H1 (cell line): ENCODE measurements at regions not wholly inside any gene's neighbourhood (a gene's known extent, or its start where the extent isn't known, plus 50 kb on each side); places are given as distances from the start of the nearest gene placed in this dataset.

Source experiments
- CTCF ChIA-PET: fragments of 300-600 bp; sonication (Branson Sonifier 250); formaldehyde crosslinking; loops from one replicate; lab custom pipeline; 2021; ENCODE audit not compliant: partially characterized antibody; lab: Charles Lee
- POLR2A ChIA-PET: fragments of 300-600 bp; sonication (Branson Sonifier 250); formaldehyde crosslinking; loops from one replicate; lab custom pipeline; 2021; ENCODE audit warnings: inconsistent platforms; ENCODE audit not compliant: partially characterized antibody; lab: Charles Lee
- DNase-seq, 2 experiments: peaks; one replicate each; pipeline versions ENCODE4 v3.0.0 to v3.0.0-alpha.2; 2010 to 2022; ENCODE audit warnings: low spot score in 2 of 2, low read depth in 1 of 2, mixed read lengths in 1 of 2
- FAIRE-seq: peaks from 2 replicates; lab custom pipeline; 2011; peaks lifted over from hg19 to GRCh38; lab: Jason Lieb, UNC
- H2AFZ ChIP-seq: 2 replicates; pipeline ENCODE4 v1.8.1; 2012; ENCODE audit warnings: low read length, inconsistent platforms
- H2AK5ac ChIP-seq: 2 replicates; pipeline ENCODE4 v1.6.1; 2013; ENCODE audit warnings: low read depth, low read length
- H2BK120ac ChIP-seq: replicated peaks from 2 replicates; pipeline ENCODE3; 2013; ENCODE audit warnings: low read depth, low read length, inconsistent platforms
- H2BK12ac ChIP-seq: 2 replicates; pipeline ENCODE4 v1.6.1; 2013; ENCODE audit warnings: low read depth, low read length
- H2BK15ac ChIP-seq: 2 replicates; pipeline ENCODE4 v1.6.1; 2013; ENCODE audit warnings: low read length
- H2BK20ac ChIP-seq: 2 replicates; pipeline ENCODE4 v1.6.1; 2013; ENCODE audit warnings: low read length
- H2BK5ac ChIP-seq: 2 replicates; pipeline ENCODE4 v1.6.1; 2013; ENCODE audit warnings: low read depth, low read length
- H3K14ac ChIP-seq: 2 replicates; pipeline ENCODE4 v1.6.1; 2013; ENCODE audit warnings: inconsistent platforms; ENCODE audit not compliant: insufficient read length
- H3K18ac ChIP-seq: 2 replicates; pipeline ENCODE4 v1.6.1; 2013; ENCODE audit warnings: low read length; ENCODE audit errors: extremely low read depth
- H3K23ac ChIP-seq: 2 replicates; pipeline ENCODE4 v1.6.1; 2013; ENCODE audit warnings: inconsistent platforms; ENCODE audit not compliant: insufficient read length
- H3K23me2 ChIP-seq: 2 replicates; pipeline ENCODE4 v1.6.1; 2013; ENCODE audit warnings: low read depth, low read length
- H3K27ac ChIP-seq: 2 replicates; pipeline ENCODE4 v1.6.1; 2011; ENCODE audit warnings: low read depth, low read length, inconsistent platforms
- H3K27me3 ChIP-seq, 4 experiments: replicated peaks in 1 of 4; 1 replicate in 1 of 4; 2 replicates in 3 of 4; pipeline versions ENCODE4 v1.6.1 to v1.8.1; 2011 to 2013; ENCODE audit warnings: low read length in 3 of 4, mild to moderate bottlenecking in 3 of 4, inconsistent platforms in 2 of 4, mixed read lengths in 2 of 4, moderate library complexity in 1 of 4; ENCODE audit not compliant: control insufficient read depth in 3 of 4, insufficient read depth in 3 of 4; ENCODE audit errors: extremely low read depth in 1 of 4
- H3K36me3 ChIP-seq, 4 experiments: 2 replicates each; pipeline versions ENCODE4 v1.6.1 to v1.8.1; 2011 to 2013; ENCODE audit warnings: mild to moderate bottlenecking in 4 of 4, low read length in 3 of 4, moderate library complexity in 2 of 4, control low read depth in 1 of 4, inconsistent platforms in 1 of 4; ENCODE audit not compliant: insufficient read depth in 4 of 4, control insufficient read depth in 2 of 4
- H3K4ac ChIP-seq: replicated peaks from 2 replicates; pipeline ENCODE3; 2013; ENCODE audit warnings: low read length, low read depth, mixed read lengths, inconsistent platforms; ENCODE audit not compliant: insufficient read length
- H3K4me1 ChIP-seq, 4 experiments: replicated peaks in 1 of 4; 1 replicate in 1 of 4; 2 replicates in 3 of 4; pipeline versions ENCODE4 v1.6.1 to v1.8.1; 2011 to 2013; ENCODE audit warnings: low read length in 3 of 4, inconsistent platforms in 2 of 4, mixed read lengths in 1 of 4; ENCODE audit not compliant: insufficient read depth in 4 of 4, control insufficient read depth in 3 of 4
- H3K4me2 ChIP-seq, 2 experiments: 2 replicates each; pipeline versions ENCODE4 v1.6.1 to v1.8.1; 2011 to 2013; ENCODE audit warnings: low read depth in 2 of 2, low read length in 2 of 2, control low read depth in 1 of 2, inconsistent platforms in 1 of 2, mild to moderate bottlenecking in 1 of 2; ENCODE audit not compliant: insufficient read depth in 1 of 2
- H3K4me3 ChIP-seq, 4 experiments: fragments of 200-600, 300-600 bp in 1 of 4; sonication (generic), shearing (Covaris generic), sonication (Bioruptor Twin) in 1 of 4; 2 replicates each; pipeline versions ENCODE4 v1.5.1 to v1.8.1; 2011 to 2016; ENCODE audit warnings: low read length in 4 of 4, low read depth in 3 of 4, control low read depth in 2 of 4, inconsistent platforms in 2 of 4, mild to moderate bottlenecking in 2 of 4, mixed read lengths in 1 of 4, moderate library complexity in 1 of 4; ENCODE audit not compliant: insufficient read depth in 2 of 4; ENCODE audit errors: extremely low read depth in 1 of 4
- H3K56ac ChIP-seq: replicated peaks from 2 replicates; pipeline ENCODE3; 2013; ENCODE audit warnings: low read depth, mild to moderate bottlenecking, mixed read lengths, low read length, inconsistent platforms; ENCODE audit not compliant: insufficient read length
- H3K79me1 ChIP-seq: 2 replicates; pipeline ENCODE4 v1.6.1; 2013; ENCODE audit warnings: low read depth, low read length, control low read depth
- H3K79me2 ChIP-seq, 2 experiments: 2 replicates each; pipeline versions ENCODE4 v1.6.1 to v1.8.1; 2012 to 2013; ENCODE audit warnings: low read length in 2 of 2, mild to moderate bottlenecking in 2 of 2, inconsistent platforms in 1 of 2; ENCODE audit not compliant: insufficient read depth in 2 of 2, control insufficient read depth in 1 of 2
- H3K9ac ChIP-seq, 4 experiments: replicated peaks in 1 of 4; 1 replicate in 1 of 4; 2 replicates in 3 of 4; pipeline versions ENCODE4 v1.6.1 to v1.8.1; 2011 to 2013; ENCODE audit warnings: low read depth in 3 of 4, low read length in 3 of 4, control low read depth in 2 of 4, mild to moderate bottlenecking in 2 of 4, moderate library complexity in 2 of 4, inconsistent platforms in 1 of 4; ENCODE audit errors: extremely low read depth in 1 of 4
- H3K9me3 ChIP-seq, 2 experiments: 2 replicates each; pipeline versions ENCODE4 v1.6.1 to v1.8.1; 2012 to 2013; ENCODE audit warnings: mild to moderate bottlenecking in 2 of 2, moderate library complexity in 2 of 2, control low read depth in 1 of 2, inconsistent platforms in 1 of 2, low read depth in 1 of 2, low read length in 1 of 2, mixed read lengths in 1 of 2; ENCODE audit not compliant: insufficient read depth in 2 of 2
- H4K20me1 ChIP-seq, 2 experiments: replicated peaks in 1 of 2; 2 replicates each; pipeline versions ENCODE3 to v1.8.1; 2011 to 2013; ENCODE audit warnings: inconsistent platforms in 2 of 2, low read length in 2 of 2, mild to moderate bottlenecking in 1 of 2; ENCODE audit not compliant: insufficient read depth in 2 of 2, control insufficient read depth in 1 of 2
- H4K5ac ChIP-seq: 2 replicates; pipeline ENCODE4 v1.6.1; 2013; ENCODE audit warnings: low read length, low read depth, mixed read lengths, inconsistent platforms; ENCODE audit not compliant: insufficient read length
- H4K8ac ChIP-seq: 2 replicates; pipeline ENCODE4 v1.8.0; 2013; ENCODE audit warnings: mild to moderate bottlenecking, moderate library complexity, low read length, inconsistent platforms; ENCODE audit not compliant: insufficient read depth; ENCODE audit errors: extremely low read depth
- H4K91ac ChIP-seq: replicated peaks from 2 replicates; pipeline ENCODE3; 2013; ENCODE audit warnings: low read length, mixed read lengths, inconsistent platforms; ENCODE audit not compliant: insufficient read length
- EP300 ChIP-seq, 2 experiments: IDR thresholded peaks; 1 replicate in 1 of 2; 2 replicates in 1 of 2; pipeline ENCODE4 v1.6.1; 2011 to 2012; ENCODE audit warnings: low read depth in 2 of 2, low read length in 2 of 2, mild to moderate bottlenecking in 2 of 2, borderline replicate concordance in 1 of 2, inconsistent platforms in 1 of 2, moderate library complexity in 1 of 2
- GABPA ChIP-seq: IDR thresholded peaks from 2 replicates; pipeline ENCODE4 v1.6.1; 2011; ENCODE audit warnings: mild to moderate bottlenecking, low read length, moderate library complexity, borderline replicate concordance; ENCODE audit not compliant: insufficient read depth
- HDAC2 ChIP-seq, 2 experiments: fragments of 300-600 bp in 1 of 2; sonication (generic) in 1 of 2; IDR thresholded peaks; 2 replicates each; pipeline ENCODE4 v1.6.1; 2011 to 2012; ENCODE audit warnings: low read depth in 2 of 2, low read length in 2 of 2, mild to moderate bottlenecking in 2 of 2, moderate library complexity in 2 of 2, borderline replicate concordance in 1 of 2, inconsistent platforms in 1 of 2
- MAFK ChIP-seq: IDR thresholded peaks from 2 replicates; pipeline ENCODE4 v1.6.1; 2012; ENCODE audit warnings: low read depth, mild to moderate bottlenecking, improper control_type of control experiment, low read length
- POLR2AphosphoS5 ChIP-seq: IDR thresholded peaks from 2 replicates; pipeline ENCODE4 v1.6.1; 2011; ENCODE audit warnings: low read depth, low read length
- RNF2 ChIP-seq: fragments of 200-900, 300-1000 bp; sonication (generic); IDR thresholded peaks from 2 replicates; pipeline ENCODE4 v1.7.1; 2016; ENCODE audit warnings: borderline replicate concordance, low read depth, mild to moderate bottlenecking, antibody characterized with exemption, low read length; ENCODE audit not compliant: poor library complexity, severe bottlenecking; ENCODE audit errors: missing control alignments
- SAP30 ChIP-seq: fragments of 300-600 bp; sonication (generic); IDR thresholded peaks from 2 replicates; pipeline ENCODE4 v1.7.1; 2012; ENCODE audit warnings: low read length, moderate library complexity, mild to moderate bottlenecking, inconsistent platforms; ENCODE audit not compliant: insufficient read depth, insufficient replicate concordance
- SIX5 ChIP-seq: IDR thresholded peaks from 2 replicates; pipeline ENCODE4 v1.6.1; 2011; ENCODE audit warnings: mild to moderate bottlenecking, low read depth, low read length
- SP2 ChIP-seq: IDR thresholded peaks from 2 replicates; pipeline ENCODE4 v1.6.1; 2012; ENCODE audit warnings: mild to moderate bottlenecking, low read length, inconsistent platforms
- SUZ12 ChIP-seq: fragments of 200-600 bp; sonication (generic); IDR thresholded peaks from 2 replicates; pipeline ENCODE4 v1.6.1; 2012; ENCODE audit warnings: mild to moderate bottlenecking, inconsistent platforms, low read length, moderate library complexity, mixed read lengths
- TAF7 ChIP-seq: optimal IDR thresholded peaks from 2 replicates; pipeline ENCODE3; 2011; ENCODE audit warnings: low read depth, mild to moderate bottlenecking, inconsistent platforms, low read length, moderate library complexity, borderline replicate concordance
- TEAD4 ChIP-seq: IDR thresholded peaks from 2 replicates; pipeline ENCODE4 v1.6.1; 2012; ENCODE audit warnings: low read depth, low read length, inconsistent platforms, mixed read lengths
- ZNF274 ChIP-seq: IDR thresholded peaks from 2 replicates; pipeline ENCODE4 v1.7.0; 2012; ENCODE audit warnings: low read length, borderline replicate concordance; ENCODE audit errors: extremely low read depth
- WGBS, 2 experiments: shearing (Covaris generic) in 1 of 2; methylation state at CpG; one replicate each; pipeline versions ENCODE4 v1.1.6 to v1.1.7; 2013 to 2015; ENCODE audit warnings: low lambda C conversion rate in 2 of 2, mixed read lengths in 2 of 2, inconsistent platforms in 1 of 2, low coverage in 1 of 2, missing lambda C conversion rate in 1 of 2; ENCODE audit not compliant: insufficient replicate concordance in 2 of 2, insufficient coverage in 1 of 2, insufficient read length in 1 of 2; ENCODE audit errors: extremely low coverage in 1 of 2, missing lambda C conversion rate in 1 of 2; 5-methylcytosine and 5-hydroxymethylcytosine counted together

GRCh38 chr11:42085736-42086135 lies 626.3 kb upstream of the LRRC4C start:
- Histone ChIP-seq H2BK15ac (no peak overlapping the region), H3K79me2 (no peaks in the 10 kb centered on the region), H3K4ac (no peak overlapping the region), H3K4me3 (no peak overlapping the region), H3K9ac (no peak overlapping the region), H4K5ac (no peak overlapping the region), H3K4me1 (no peaks in the 10 kb centered on the region), H2BK20ac (no peak overlapping the region), H4K20me1 (no peaks in the 10 kb centered on the region), H3K27me3 (no peaks in the 10 kb centered on the region), H4K8ac (no peak overlapping the region), H3K36me3 (no peaks in the 10 kb centered on the region), H3K9me3 (no peaks in the 10 kb centered on the region), H3K23ac (no peak overlapping the region), H2BK12ac (no peak overlapping the region), H3K14ac (no peak overlapping the region), H3K79me1 (no peaks in the 10 kb centered on the region), H2BK120ac (no peak overlapping the region), H3K4me2 (no peak overlapping the region), H2AFZ (no peak overlapping the region), H2BK5ac (no peak overlapping the region), H3K18ac (no peak overlapping the region), H4K91ac (no peak overlapping the region), H3K27ac (no peak overlapping the region), H3K23me2 (no peaks in the 10 kb centered on the region), H2AK5ac (no peak overlapping the region), H3K56ac (no peak overlapping the region)
- CTCF ChIA-PET = interaction anchor here (1.0 kb wide), 1 partner anchor 24 kb away, joined by 4 read pairs; no protein-coding TSS in a partner anchor
- WGBS, 2 experiments = 94% methylated on average over 4 of the region's 4 CpGs; no CpG with 5 or more reads in 1 of the 2 experiments
- no peak for DNase-seq
- POLR2A ChIA-PET = no interaction called here
- no peak for FAIRE-seq
- TF ChIP-seq SIX5 = no peak
- TF ChIP-seq SP2 = no peak
- TF ChIP-seq ZNF274 = no peak
- TF ChIP-seq HDAC2 (IDR thresholded peaks at IDR 0.05; ENCODE audit: borderline replicate concordance in 1 of 2, low read depth in 2 of 2, low read length in 2 of 2) = no peak
- no peak for TF ChIP-seq SAP30
- no peak for TF ChIP-seq TEAD4
- TF ChIP-seq TAF7 = no peak
- no peak for TF ChIP-seq EP300 (IDR thresholded peaks at IDR 0.05; ENCODE audit: borderline replicate concordance in 1 of 2, low read depth in 2 of 2, low read length in 2 of 2)
- no peak for TF ChIP-seq RNF2
- no peak for TF ChIP-seq GABPA
- no peak for TF ChIP-seq MAFK
- no peak for TF ChIP-seq SUZ12
- no peak for TF ChIP-seq POLR2AphosphoS5
